ENCODE measurements at regions not wholly inside any gene's neighbourhood (a gene's known extent, or its start where the extent isn't known, plus 50 kb on each side); places are given as distances from the start of the nearest gene placed in this dataset. TPM values are rescaled to one million over a fixed set of nuclear protein-coding genes. Genes with fewer than 3 reads are reported as not detected.

Small RNAs in the stretch of these regions (small RNA-seq; reads per million reads assigned to genes)
- not detected for gene RNU6ATAC42P

Measured in Karpas-422 (cell line).